GM18951 (cell line): ENCODE measurements at regions not wholly inside any gene's neighbourhood (a gene's known extent, or its start where the extent isn't known, plus 50 kb on each side); places are given as distances from the start of the nearest gene placed in this dataset.

Experiments
- POLR2A ChIP-seq: IDR thresholded peaks from 4 replicates; pipeline ENCODE4 v1.6.1; 2011; ENCODE audit warnings: mild to moderate bottlenecking; ENCODE audit not compliant: insufficient read length, insufficient read depth; ENCODE audit errors: extremely low read depth
- in situ Hi-C: fragments of 300-500 bp; cut with MboI; formaldehyde crosslinking; loops from one replicate; pipeline ENCODE4 v1.12.0; 2022; ENCODE audit warnings: low sequenced_read_pairs, mixed read lengths, inconsistent platforms; ENCODE audit not compliant: unreplicated experiment

DNA sequence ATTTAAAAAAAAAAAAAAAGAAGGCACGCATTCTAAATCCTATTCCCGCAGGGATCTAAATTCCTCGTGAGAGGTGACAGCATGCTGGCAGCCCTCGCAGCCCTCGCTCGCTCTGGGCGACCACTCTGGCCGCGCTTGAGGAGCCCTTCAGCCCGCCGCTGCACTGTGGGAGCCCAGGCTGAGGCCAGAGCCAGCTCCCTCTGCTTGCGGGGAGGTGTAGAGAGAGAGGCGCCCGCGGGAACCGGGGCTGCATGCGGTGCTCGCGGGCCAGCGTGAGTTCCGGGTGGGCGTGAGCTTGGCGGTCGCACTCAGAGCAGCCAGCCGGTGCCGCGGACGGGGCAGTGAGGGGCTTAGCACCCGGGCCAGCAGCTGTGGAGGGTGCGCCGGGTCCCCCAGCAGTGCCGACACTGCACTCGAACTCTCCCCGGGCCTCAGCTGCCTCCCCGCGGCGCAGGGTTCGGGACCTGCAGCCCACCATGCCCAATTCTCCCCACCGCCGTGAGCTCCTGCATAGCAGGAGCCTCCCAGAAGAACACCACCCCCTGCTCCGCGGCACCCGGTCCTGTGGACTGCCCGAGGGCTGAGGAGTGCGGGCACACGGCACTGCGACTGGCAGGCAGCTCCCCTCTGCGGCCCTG, 553.9 kb downstream of the LMO7 start:
- TF ChIP-seq POLR2A, result no peak
- in situ Hi-C loops, result no loop called here

DNA sequence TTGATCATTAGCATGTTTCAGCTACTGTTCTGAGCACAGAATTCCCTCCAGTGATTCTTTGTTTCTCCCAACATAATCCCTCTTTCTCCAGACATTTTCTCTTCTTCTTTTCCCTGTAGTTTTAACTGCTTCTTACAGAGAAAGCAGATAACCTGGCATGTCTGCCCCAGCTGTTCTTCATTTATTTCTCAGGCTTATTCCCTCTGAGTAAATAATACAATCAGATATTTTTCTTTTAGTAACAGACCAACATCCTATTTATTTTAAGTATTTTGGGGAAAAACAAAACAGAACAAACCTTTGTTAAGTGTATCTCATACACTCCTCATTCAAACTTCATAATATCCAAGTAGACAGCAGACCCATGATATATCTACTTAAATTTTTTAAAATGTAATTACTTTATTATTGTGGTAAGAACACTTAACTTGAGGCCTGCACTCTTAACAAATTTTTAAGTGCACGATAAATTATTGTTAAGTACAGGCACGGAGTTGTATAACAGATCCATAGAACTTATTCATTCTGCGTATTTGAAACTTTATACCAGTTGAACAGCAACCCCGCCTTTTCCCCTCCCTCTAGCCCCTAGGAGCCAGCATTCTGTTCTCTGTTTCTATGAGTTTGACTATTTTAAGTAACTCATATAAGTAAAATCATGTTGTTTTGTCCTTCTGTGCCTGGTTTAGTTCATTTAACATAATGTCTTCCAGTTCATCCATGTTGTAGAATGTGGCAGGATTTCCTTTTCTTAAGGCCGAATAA, 540.0 kb downstream of the LMO7 start:
- in situ Hi-C loops, result no loop called here
- TF ChIP-seq POLR2A, result no peak

DNA sequence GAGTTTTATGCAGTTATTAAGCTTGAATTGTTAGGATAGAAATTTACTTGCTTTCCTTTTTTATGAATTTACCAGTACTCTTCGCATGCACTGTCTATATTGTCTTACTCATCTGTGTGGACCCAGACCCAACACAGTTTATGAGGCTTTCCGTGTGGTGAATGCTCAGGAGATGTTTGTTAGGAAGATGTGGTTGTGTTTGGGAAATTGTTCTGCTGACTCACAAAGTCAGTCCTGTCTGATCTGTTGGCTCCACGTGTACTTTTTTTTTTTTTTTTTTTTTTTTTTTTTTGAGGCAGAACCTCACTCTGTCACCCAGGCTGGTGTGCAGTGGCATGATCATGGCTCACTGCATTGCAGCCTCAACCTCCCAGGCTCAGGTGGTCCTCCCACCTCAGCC, 532.5 kb downstream of the LMO7 start:
- no peak for TF ChIP-seq POLR2A
- in situ Hi-C loops, result no loop called here

DNA sequence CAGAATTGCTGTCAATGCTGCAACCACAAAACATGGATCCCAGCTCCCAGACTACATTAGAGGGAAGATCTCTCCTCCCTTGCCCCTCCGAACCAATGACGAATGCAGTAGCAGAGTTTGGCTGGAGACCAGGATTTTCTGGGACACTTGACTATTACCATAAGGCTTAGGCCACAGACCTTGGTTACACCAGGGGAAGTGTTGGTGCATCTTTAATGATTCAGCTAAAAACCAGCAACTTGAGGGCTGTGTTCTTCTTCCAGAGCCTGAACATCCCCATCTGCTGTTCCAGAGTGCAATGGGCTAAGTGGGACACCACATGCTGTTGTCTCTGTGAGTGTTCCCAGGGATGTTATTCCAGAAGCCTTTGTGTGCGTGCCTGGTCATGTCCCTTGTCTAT, 528.2 kb downstream of the LMO7 start:
- in situ Hi-C loops, result no loop called here
- TF ChIP-seq POLR2A, result no peak

DNA sequence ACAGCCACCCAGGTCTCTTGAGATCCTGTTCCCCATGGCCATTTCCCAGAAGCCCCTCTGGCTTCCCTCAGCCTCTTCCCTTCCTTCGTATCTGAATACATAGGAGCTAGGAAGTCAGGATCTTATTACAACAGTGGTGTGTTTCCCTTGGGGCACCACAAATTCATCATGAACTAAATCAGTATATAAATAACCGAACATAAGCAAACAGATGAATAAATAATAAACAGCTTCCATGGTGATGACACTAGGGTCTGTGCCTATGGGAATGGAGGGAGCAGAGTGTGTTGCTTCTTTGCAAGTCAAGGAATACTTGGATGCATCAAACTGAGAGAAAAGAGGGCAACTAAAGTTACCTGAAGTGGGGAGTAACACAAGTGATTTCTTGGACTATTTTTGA, 527.6 kb downstream of the LMO7 start:
- no peak for TF ChIP-seq POLR2A

DNA sequence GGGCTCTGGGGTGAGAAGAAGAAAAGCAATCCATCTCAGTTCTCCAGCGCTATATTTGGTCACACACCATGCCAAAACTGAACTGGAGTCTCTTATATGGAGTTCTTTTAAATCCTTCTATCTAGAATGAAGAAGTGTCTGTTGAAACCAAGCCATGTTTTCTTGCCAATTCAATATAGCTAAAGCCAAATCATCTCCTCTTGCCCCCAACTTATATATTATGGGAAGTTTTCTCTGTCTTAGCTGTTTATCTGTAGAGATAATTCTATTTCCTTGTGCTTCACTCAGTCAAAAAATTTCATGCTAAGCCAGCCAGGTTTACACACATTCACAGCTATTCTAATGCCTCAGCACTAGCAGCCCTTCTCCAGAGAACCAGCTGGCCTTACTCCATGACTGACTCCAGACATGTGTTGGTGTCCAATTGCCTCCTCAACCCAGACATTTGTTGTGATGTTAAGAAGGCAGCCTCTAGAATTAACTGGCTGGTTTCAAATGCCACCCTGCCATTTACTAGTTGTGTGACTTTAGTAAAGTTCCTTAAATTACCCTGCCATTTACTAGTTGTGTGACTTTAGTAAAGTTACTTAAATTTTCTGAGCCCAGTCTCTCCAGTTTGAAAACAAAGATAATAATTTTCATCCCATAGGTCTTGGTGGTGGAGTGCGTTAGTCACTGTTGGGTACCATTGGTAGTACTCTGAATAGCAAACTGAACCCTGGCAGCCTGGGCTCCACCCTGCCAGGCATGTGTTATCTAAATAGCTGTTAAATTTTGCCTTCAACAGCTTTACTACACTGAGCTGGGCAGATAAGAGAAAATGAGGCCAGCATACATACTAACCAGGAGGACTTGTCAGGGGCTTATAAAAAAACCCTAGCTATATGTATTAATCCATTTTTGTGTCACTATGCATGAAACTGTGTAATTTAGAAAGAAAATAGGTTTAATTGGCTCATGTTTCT, 525.1 kb downstream of the LMO7 start:
- TF ChIP-seq POLR2A, result no peak
- in situ Hi-C loops, result no loop called here

More for the DNA sequence above, 527.6 kb downstream of the LMO7 start:
- in situ Hi-C loops, result no loop called here

DNA sequence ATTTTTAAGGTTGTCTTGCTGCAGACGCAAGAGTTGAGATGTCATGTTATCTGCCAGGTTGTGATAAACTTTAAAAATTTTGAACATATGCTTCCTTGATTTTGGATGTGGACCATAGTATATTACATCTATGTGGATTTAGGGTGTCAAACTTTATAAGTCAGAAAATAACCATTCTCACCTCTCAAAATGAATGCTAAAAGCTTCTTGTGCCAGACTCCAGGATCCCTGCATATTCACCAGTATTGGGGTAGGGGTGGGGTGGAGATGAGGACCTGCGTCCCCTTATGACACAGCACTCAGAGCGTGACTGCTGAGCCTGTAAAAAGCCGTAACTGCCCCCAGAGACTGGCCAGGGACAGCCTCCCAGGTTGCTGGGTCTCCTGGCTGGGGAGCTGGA, 524.4 kb downstream of the LMO7 start:
- TF ChIP-seq POLR2A, result no peak

DNA sequence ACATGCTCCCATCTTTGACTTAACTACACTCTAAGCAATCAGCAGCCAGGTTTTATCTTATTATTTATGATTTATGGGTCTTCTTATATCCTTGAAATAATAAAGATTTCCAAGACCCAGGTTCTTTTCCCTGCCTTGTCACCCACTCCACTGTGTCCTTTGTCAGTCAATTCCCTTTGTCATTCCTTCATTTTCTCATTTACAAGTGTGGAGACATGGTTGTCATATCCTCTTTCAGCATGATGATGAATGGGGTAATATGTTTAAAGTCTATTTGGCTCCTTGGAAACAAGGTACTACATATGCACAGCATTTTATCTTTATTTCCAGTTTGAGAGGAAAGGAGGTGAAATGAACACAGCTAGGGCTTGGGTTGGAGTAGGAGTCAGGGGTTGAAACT, 521.8 kb downstream of the LMO7 start:
- in situ Hi-C loops, result no loop called here
- no peak for TF ChIP-seq POLR2A

More for the DNA sequence above, 524.4 kb downstream of the LMO7 start:
- in situ Hi-C loops, result no loop called here

DNA sequence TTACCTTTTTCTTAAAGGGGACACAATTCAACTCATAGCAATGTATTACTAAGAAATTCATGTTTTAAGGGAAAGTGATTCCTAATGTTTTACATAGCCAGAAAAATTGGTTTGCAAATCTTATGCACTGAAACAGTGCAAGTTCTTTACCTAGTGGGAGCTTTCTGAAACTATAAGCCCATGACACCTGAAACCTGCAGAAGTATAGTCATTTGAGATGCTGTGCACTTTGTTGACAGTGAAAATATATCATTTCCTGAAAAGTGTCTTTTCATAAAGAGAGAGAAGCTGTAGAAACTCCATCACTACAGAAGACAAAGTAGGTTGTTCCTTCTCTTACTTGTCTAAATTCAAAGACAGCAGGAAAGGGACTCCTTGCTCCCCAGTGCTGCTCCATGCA, 517.1 kb downstream of the LMO7 start:
- in situ Hi-C loops, result no loop called here
- TF ChIP-seq POLR2A, result no peak

DNA sequence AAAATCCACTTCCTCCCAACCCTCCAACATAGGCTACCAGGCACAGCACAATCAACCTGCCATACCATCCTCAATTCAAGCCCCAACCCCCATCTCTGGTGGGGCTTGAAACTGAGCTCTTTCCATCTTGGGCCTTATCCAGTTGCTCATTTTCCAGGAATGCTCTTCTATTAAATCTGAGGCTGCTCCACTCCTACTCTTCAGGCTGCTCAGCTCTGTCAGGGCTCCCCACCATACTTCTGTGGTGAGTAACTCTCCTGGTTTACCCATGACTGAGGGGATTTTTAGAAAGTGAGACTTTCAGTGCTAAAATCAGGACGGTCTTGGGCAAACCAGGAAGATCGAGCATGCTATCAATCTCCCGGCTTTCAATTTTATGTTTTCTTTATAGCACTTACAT, 512.8 kb downstream of the LMO7 start:
- in situ Hi-C loops, result no loop called here
- TF ChIP-seq POLR2A, result no peak

DNA sequence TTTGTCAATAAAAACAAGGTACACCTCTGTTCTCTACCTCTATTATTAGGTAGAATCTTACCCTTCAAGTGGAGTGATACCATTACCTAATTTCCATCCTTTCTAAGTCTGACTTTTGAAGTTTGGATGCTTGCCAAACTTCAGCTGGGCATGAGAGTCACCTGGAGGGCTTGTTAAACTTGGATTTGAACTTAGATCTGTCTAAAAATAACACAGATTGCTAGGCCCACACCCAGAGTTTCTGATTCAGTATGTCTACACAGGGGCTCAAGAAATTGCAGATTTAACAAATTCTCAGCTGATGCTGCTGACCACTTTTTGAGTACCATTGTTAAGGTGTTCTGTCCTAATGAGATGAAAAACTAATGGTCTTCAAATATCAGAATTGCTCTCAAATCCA, 512.2 kb downstream of the LMO7 start:
- no peak for TF ChIP-seq POLR2A
- in situ Hi-C loops, result no loop called here

DNA sequence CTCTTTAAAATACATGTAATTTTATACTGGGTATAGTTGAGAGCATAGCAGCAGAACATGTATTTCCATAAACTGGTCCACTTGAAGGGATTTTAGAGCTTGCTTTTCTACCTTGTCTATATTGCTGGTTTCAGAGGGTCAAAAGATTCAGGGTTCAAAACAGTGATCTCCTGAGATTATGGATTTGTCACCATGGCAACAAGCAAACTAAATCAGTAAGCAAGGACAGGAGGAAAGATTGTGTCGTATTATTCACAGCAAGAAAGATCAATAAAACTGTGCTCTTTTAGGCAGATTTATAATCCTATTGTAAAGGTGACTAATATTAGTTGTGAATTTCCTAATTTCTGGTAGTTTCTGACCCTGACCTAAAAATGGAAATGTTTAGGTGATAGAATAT, 496.4 kb downstream of the LMO7 start:
- TF ChIP-seq POLR2A, result no peak
- in situ Hi-C loops, result no loop called here

DNA sequence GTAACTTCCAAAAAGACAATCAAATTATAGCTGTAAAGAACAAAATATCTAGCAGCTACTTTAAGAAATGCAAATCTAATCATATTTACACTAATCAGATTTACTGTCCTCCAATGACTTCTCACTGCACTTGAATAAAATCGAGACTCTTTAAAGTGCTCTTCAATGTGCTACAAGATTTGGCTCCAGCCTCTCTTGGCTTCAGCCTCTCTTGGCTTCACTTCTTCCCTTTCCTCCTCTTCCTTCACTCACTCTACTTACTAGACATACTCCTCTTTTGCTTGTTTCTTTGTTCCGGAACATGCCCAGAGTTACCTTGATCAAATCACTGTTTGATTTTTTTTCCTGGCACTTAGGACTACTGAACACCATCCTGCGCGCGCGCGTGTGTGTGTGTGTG, 495.4 kb downstream of the LMO7 start:
- in situ Hi-C loops, result no loop called here
- no peak for TF ChIP-seq POLR2A

DNA sequence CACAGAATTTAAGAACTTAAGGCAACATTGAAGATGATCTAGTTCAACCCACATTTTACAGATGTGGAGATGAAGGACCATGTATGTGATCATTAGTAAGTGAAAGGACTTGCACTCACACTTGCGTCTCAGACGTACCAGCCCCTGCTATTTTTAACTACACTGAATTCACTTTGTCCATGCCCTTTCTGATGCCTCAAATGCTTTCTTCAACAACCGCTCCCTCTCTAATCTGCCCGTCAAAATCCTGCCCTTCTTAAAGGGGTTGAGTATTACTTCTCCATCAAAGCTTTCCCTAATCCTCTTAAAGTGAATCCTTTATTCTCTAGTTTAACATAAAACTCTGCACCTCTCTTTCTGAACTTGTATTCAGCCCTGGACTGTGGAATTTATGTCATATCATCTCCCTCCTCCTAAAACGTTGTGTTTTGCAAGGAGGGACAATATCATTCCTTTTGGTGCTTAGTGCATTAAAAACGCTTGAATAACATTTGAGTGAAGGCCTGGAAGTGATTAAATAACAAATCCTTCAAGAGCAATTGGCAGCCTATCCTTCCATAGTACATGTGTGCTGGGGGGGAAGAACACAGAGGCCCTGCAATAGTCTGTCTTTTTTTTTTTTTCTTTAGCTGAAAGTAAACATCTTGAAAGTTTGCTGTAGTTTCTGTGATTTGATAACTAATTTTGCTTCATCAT, 493.3 kb downstream of the LMO7 start:
- TF ChIP-seq POLR2A, result no peak

More for the DNA sequence above, 493.3 kb downstream of the LMO7 start:
- in situ Hi-C loops, result no loop called here
